HG03039 (cell line): ENCODE measurements at regions not wholly inside any gene's neighbourhood (a gene's known extent, or its start where the extent isn't known, plus 50 kb on each side); places are given as distances from the start of the nearest gene placed in this dataset.

ENCODE experiments used
- ATAC-seq: cut with Tn5 transposase; IDR thresholded peaks from one replicate; pipeline ENCODE4 v1.9.1; 2021; ENCODE audit warnings: mild to moderate bottlenecking, moderate library complexity; ENCODE audit not compliant: unreplicated experiment

DNA sequence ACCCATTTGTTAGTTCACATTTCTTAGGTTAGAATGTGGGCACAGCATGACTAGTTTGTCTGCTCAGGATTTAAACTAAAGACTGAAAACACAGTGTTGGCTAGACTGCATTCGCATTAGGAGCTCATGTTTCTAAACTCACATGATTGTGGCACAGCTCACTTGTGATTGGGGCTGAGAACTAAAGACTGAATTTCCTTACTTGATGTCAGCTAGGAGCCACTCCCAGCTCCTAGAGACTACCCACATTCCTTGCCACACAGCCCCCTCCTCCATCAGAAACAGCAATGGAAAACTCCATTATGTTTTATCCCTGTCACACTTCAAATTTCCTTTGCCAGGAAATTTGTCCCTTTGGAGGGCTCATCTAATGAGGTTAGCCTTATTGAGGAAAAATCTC is 170.2 kb upstream of the NUDT6 start:
- no peak for ATAC-seq

GRCh38 chr4:123093236-123093635 is 170.8 kb upstream of the NUDT6 start:
- ATAC-seq, result no peak

- ATAC-seq, result no peak
Measured at GRCh38 chr4:123096038-123096437, 173.6 kb upstream of the NUDT6 start.

GRCh38 chr4:123102897-123103471 is 180.6 kb upstream of the NUDT6 start:
- no peak for ATAC-seq

DNA sequence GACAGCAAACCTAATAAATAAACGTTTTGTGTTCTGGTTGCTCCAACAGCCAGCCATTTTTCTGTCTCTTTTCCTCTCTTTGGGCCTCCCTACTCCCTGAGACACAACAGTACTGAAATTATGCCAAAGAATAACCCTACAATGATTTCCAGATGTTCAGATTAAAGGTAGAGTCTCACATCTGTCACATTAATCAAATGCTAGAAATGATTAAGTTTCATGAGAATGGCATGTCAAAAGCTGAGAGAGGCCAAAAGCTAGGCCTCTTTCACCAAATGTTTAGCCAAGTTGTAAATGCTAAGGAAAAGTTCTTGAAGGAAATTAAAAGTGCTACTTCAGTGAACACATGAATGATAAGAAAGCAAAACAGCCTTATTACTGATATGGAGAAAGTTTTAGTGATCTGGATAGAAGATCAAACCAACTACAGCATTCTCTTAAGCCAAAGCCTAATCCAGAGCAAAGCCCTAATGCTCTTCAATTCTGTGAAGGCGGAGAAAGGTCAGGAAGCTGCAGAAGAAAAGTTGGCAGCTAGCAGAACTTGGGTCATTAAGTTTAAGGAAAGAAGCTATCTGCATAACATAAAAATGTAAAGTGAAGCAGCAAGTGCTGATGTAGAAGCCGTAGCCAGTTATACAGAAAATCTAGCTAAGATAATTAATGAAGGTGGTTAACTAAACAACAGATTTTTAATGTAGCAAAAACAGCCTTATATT is 182.1 kb upstream of the NUDT6 start:
- ATAC-seq, result no peak

- ATAC-seq, result no peak
Measured at GRCh38 chr4:123105026-123105420, 182.6 kb upstream of the NUDT6 start.

GRCh38 chr4:123106747-123107146 is 184.3 kb upstream of the NUDT6 start:
- ATAC-seq, result no peak

DNA sequence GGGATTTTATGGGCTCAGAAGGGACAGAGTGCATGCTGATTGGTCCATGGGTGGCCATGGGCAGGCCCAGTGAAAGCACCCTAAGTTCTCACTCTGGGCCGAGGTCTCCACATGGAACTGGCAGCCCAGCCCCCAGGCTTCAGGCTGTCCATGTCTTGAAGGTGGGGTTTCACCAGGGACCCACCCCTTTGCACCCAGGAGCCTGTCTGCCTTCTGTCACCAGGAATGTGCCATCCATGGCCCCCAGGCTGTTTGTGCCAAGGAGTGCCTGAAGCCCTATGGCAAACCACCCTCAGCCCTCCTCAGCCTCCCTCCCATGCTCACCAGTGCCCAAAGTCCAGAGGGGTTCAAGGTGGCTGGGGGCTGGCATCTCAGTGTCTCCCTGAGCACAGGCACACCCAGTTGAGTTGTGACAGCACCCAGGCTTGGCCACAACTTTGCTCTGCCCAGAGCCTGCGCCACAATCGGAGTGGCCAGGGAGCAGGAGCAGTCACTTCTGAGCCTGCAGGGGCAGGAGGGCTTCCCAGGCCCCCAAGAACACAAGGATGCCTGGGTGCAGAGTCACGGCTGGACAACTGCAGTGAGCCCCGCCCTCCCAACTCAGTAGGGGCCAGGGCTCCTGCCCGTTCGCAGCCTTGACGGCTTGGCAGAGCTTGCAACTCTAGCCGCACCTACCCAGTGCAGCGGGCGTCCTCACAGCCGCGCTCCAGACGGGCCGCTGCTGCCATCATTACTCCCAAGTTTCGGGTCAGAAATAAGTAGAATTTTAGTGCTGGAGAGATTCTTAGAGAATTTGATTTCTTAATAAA is 185.3 kb upstream of the NUDT6 start:
- no peak for ATAC-seq

GRCh38 chr4:123109139-123109538 is 186.7 kb upstream of the NUDT6 start:
- no peak for ATAC-seq

DNA sequence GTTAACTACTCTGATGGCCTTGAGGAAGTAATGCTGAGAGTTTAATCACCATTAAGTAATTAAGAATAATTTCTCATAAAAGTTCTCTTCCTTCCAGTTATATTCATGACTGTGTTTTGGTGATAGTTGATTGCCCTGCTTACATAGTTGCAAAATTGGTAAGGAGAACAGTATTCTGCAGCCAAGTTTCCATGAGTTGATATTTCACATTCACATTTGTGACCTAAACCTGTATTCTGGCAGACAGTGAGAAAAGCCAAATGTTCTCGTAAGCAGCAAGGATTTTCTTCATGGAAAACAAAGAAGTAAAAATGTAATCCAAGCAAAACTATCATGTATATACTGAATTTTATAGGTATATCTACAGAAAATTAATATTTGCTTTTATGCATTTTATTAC is 187.8 kb upstream of the NUDT6 start:
- no peak for ATAC-seq

- ATAC-seq, result no peak
Measured at GRCh38 chr4:123110685-123111084, 188.3 kb upstream of the NUDT6 start.

DNA sequence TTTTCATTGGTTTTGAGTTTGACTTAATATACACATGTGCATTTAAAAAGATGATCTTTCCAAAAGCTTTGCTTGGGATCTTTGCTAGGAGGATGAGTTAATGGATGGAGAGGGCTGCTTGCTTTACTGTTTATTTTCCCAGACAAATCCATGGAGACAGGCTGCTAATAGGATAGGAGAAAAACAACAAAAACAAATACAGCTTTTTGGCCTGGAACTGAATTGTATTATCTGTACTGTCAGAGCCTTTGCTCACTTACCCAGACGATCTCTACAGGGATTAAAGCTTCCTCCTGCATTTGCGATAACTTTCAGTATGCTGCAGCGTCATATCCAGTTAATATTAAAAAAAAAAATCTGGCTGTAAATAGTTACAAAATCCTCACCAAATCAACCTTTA is 190.8 kb upstream of the NUDT6 start:
- ATAC-seq, result no peak

DNA sequence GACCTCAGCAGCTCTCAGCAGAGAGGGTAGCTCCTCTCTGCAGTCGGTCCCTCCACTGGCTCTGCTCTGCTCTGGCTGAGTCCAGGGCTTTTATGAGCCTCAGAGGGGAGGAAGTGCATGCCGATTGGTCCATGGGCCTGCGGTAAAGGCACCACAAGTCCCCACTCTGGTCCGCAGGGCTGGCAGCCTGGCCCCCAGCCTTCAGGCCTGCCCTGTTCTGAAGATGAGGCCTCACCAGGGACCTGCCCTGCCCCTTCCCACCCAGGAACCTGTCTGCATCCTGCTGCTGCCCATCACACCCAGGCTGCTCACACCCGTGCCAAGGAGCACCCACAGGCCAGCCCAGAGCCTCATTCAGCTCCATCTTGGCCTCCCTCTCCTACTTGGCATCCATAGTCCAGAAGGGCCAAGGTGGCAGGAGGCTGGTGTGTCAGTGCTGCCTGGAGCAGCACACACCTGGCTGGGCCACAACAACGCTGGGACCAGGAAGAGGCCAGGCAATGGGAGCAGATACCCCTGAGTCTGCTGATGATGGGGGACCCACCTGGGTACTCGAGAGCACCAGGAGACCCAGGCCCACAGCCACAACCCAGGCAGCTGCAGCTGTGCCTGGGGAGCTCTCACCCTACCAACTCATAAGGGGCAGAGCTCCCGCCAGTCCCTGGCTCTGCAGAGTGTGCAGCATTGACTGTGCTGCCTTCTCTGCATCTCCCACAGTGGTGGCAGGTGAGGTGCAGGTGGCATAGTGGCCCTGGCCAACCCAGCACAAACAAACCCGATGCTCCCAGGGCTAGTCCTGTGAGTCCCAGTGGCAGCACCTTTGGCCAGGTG is 191.9 kb upstream of the NUDT6 start:
- no peak for ATAC-seq

DNA sequence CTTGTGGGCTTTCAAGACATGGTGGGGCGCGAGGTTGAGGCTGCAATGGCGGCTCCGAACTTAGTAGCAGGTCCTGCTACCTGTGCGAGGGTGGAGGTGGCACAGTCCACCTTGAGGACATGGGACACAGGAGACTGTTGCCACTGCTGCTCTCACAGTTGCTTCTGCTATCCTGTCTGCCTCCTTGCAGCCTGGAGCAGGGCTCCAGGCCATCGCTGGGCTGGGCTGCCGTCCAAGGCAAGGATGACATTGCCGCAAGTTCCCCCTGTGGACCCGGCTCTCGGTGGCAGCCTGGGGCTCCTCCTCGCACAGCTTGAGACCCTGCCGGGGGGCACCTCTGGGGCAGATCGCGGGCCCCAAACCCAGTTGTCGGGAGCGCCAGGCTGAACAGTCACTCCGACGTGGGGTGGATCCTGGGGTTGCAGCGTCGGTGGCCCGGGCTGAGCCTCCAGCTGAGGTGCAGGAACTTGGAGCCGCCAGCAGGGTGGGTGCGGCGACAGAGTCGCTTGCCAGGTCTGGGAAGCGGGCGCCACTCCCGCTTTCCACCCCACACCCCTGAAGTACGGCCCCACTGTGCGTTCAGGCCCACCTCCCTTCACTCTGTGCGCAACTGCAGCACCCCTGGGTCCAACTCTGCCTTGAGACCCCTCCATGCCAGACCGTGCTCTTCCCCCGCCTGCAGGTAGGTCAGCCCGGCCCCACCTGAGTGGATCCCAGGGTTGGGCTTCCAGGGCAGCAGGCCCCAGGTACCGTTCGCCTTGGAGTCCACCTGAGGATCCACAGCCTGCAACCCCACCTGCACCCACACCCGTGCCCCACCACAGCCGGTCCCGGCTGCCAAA is 192.7 kb upstream of the NUDT6 start:
- no peak for ATAC-seq

DNA sequence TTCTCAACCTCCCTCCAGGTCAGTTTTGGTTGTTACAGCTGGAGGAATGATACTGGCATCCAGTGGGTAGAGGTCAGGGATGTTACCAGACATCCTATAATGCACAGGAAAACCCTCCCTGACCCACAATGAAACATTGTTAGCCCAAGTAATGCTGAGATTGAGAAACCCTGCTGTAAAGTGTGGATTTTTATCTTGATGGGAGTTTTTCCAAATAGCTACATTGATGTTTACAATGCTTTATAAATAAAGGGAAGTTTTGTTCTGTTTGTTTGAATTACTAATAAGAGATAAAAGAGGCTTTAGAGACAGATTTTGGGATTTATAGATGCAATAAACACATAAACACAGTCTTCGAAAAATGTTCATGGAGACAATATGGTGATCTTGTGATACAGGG is 194.0 kb upstream of the NUDT6 start:
- no peak for ATAC-seq

DNA sequence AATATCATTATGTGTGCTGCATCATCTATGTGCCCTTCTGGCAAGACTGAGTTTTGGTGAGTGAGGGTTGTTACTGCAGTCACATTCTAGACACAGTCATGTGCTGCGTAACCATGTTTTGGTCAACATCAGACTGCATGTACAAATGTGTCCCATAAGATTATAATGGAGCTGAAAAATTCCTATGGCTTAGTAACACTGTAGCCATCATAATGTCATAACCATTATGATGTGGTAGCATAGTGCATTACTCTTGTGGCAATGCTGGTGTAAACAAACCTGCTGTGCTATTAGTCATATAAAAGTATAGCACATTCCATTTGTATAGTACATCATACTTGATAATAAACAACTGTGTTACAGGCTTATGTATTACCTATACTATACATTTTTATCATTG is 198.1 kb upstream of the NUDT6 start:
- ATAC-seq, result no peak

GRCh38 chr4:123121241-123121907 is 199.0 kb upstream of the NUDT6 start:
- ATAC-seq, result no peak

- no peak for ATAC-seq
Measured at GRCh38 chr4:123125477-123125876, 203.1 kb upstream of the NUDT6 start.

DNA sequence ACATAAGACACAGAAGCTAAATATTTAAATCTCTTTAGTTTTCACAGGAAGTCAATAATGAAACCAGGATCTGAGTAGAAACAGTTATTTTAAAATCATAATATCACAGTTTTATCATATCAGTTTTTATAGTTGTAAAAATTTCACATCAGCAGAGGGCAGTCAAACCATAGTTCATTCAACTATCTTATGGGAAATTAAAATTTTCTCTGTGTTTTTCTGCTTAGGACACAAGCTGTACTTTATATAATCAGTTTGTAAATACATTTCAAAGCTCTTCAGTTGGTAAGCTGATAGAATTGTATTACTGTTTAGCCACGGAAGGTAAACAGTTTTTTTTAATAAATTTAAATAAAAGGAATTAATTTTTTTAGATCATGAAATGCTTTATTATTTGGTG is 204.8 kb upstream of the NUDT6 start:
- ATAC-seq, result no peak

- no peak for ATAC-seq
Measured at GRCh38 chr4:123127875-123128274, 205.5 kb upstream of the NUDT6 start.
